Endothelial cell (in vitro differentiated cells): ENCODE measurements at regions not wholly inside any gene's neighbourhood (a gene's known extent, or its start where the extent isn't known, plus 50 kb on each side); places are given as distances from the start of the nearest gene placed in this dataset.

Source experiments
- DNase-seq: peaks from one replicate; pipeline ENCODE4 v3.0.0; 2021; ENCODE audit warnings: low spot score
- H3K27ac Mint-ChIP-seq: one replicate; pipeline ENCODE4 v1.8.0; 2021; ENCODE audit warnings: mixed read lengths, inconsistent platforms; ENCODE audit not compliant: unreplicated experiment
- H3K27me3 Mint-ChIP-seq: one replicate; pipeline ENCODE4 v1.8.0; 2021; ENCODE audit warnings: mild to moderate bottlenecking, moderate library complexity, mixed read lengths, inconsistent platforms; ENCODE audit not compliant: unreplicated experiment
- H3K36me3 Mint-ChIP-seq: one replicate; pipeline ENCODE4 v1.8.0; 2021; ENCODE audit warnings: mild to moderate bottlenecking, low read depth, mixed read lengths, inconsistent platforms; ENCODE audit not compliant: unreplicated experiment
- H3K4me1 Mint-ChIP-seq: one replicate; pipeline ENCODE4 v1.8.0; 2021; ENCODE audit warnings: mild to moderate bottlenecking, mixed read lengths, inconsistent platforms; ENCODE audit not compliant: unreplicated experiment
- H3K4me3 Mint-ChIP-seq: one replicate; pipeline ENCODE4 v1.8.0; 2021; ENCODE audit warnings: mild to moderate bottlenecking, mixed read lengths, inconsistent platforms; ENCODE audit not compliant: unreplicated experiment
- H3K9me3 Mint-ChIP-seq: one replicate; pipeline ENCODE4 v1.8.0; 2021; ENCODE audit warnings: mixed read lengths, inconsistent platforms; ENCODE audit not compliant: unreplicated experiment
- TF ChIP-seq, protein P1 (sequence below): fragments of 200-600 bp; sonication (generic); IDR thresholded peaks from one replicate; pipeline ENCODE4 v1.5.0; 2021; ENCODE audit warnings: antibody characterized with exemption; ENCODE audit not compliant: unreplicated experiment

DNA sequence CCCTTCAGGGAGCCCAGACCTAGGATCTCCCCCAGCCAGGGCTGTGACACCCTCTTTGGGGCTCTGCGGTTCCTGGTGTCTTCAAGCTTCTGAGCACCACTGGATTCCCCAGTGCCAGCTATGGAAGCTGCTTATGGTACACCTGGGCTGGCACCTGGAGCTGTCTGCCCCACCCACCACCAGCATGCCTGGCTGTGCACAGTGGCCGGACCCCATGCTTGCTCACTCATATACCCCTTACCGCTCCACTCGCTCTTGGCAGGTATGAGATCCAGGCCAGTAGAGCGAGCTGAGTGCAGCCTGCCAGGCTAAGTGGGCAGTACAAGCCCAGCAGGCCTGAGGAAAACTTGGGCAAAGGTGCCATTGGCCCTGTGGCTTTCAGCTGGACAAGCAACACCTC lies 114.0 kb downstream of the DACT1 start:
- DNase-seq: no peak
- TF ChIP-seq, protein P1, sequence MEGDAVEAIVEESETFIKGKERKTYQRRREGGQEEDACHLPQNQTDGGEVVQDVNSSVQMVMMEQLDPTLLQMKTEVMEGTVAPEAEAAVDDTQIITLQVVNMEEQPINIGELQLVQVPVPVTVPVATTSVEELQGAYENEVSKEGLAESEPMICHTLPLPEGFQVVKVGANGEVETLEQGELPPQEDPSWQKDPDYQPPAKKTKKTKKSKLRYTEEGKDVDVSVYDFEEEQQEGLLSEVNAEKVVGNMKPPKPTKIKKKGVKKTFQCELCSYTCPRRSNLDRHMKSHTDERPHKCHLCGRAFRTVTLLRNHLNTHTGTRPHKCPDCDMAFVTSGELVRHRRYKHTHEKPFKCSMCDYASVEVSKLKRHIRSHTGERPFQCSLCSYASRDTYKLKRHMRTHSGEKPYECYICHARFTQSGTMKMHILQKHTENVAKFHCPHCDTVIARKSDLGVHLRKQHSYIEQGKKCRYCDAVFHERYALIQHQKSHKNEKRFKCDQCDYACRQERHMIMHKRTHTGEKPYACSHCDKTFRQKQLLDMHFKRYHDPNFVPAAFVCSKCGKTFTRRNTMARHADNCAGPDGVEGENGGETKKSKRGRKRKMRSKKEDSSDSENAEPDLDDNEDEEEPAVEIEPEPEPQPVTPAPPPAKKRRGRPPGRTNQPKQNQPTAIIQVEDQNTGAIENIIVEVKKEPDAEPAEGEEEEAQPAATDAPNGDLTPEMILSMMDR: no peak
- Mint-ChIP-seq H3K27ac (no peak overlapping the region), H3K4me1 (peaks cover 6% of the 10 kb centered on the region), H3K4me3 (no peak overlapping the region), H3K9me3 (no peaks in the 10 kb centered on the region), H3K27me3 (no peaks in the 10 kb centered on the region), H3K36me3 (no peaks in the 10 kb centered on the region)

DNA sequence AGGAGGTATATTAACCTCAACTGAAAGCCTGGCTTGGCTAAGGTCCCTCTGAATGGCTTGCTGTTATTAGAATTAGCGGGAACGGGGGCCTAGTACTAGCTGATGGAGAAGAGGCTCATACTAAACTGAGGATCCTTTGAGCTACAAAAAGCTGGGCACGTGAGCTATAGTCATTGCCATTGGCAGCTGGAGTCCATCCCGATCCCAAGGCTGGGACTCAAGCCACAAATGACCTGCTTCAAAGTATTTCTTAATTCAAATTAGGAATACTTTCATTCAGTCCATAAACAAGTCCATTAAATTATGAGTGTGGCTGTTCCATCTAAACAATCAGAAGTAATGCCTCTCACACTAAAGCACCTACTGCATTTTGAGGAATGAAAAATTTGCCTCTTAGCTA lies 114.5 kb downstream of the DACT1 start:
- Mint-ChIP-seq H3K4me3 (no peak overlapping the region), H3K27ac (no peak overlapping the region), H3K36me3 (no peaks in the 10 kb centered on the region), H3K27me3 (no peaks in the 10 kb centered on the region), H3K9me3 (no peaks in the 10 kb centered on the region), H3K4me1 (peaks cover 6% of the 10 kb centered on the region)
- DNase-seq: no peak
- TF ChIP-seq, protein P1: no peak

DNA sequence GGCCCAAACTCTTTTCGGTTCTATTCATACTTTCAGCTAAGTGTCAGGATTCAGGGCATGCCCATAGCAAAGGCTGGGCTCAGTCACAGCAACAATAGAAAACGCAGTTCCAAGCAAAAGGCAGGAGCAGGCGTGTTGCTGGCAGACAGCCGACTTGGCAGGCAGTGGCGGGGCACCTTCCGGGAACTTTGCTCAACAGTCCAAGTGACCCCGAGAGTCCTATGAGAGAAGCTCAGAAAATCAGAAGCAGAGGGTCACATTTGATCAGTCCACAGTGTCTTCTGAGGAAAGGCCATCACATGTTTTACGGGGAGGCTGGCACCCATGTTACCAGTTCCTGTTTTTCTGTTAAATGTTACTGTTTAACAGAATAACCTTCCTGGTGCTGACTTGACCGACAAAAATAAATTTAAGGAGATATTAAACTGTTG lies 115.0 kb downstream of the DACT1 start:
- no peaks in the 10 kb centered on the region for H3K36me3 Mint-ChIP-seq
- no peaks in the 10 kb centered on the region for H3K27me3 Mint-ChIP-seq
- H3K9me3 Mint-ChIP-seq: no peaks in the 10 kb centered on the region
- DNase-seq: no peak
- no peak overlapping the region for H3K4me3 Mint-ChIP-seq
- TF ChIP-seq, protein P1: no peak
- no peak overlapping the region for H3K27ac Mint-ChIP-seq
- peaks cover 6% of the 10 kb centered on the region for H3K4me1 Mint-ChIP-seq

GRCh38 chr14:58755031-58755925 lies 117.5 kb downstream of the DACT1 start:
- Mint-ChIP-seq H3K27ac (no peak overlapping the region), H3K27me3 (no peaks in the 10 kb centered on the region), H3K4me3 (no peak overlapping the region), H3K36me3 (no peaks in the 10 kb centered on the region), H3K9me3 (no peaks in the 10 kb centered on the region), H3K4me1 (no peaks in the 10 kb centered on the region)
- TF ChIP-seq, protein P1: no peak
- no peak for DNase-seq

- Mint-ChIP-seq H3K27ac (no peak overlapping the region), H3K27me3 (no peaks in the 10 kb centered on the region), H3K9me3 (no peaks in the 10 kb centered on the region), H3K36me3 (no peaks in the 10 kb centered on the region), H3K4me1 (no peaks in the 10 kb centered on the region), H3K4me3 (no peak overlapping the region)
- DNase-seq: no peak
- TF ChIP-seq, protein P1: no peak
Measured at GRCh38 chr14:58760121-58760520, 122.4 kb downstream of the DACT1 start.
